Cardiac fibroblast (primary cell): ENCODE measurements at regions not wholly inside any gene's neighbourhood (a gene's known extent, or its start where the extent isn't known, plus 50 kb on each side); places are given as distances from the start of the nearest gene placed in this dataset.

ENCODE experiments used
- DNase-seq, 2 donors: peaks; one replicate each; pipeline versions ENCODE4 v3.0.0 to v3.0.0-alpha.2; 2010; ENCODE audit warnings: low read depth in 2 of 2
- H3K4me3 ChIP-seq, 2 donors: replicated peaks in 1 of 2; 1 replicate in 1 of 2; 2 replicates in 1 of 2; pipeline ENCODE4 v1.5.1; 2011; ENCODE audit warnings: low read depth in 2 of 2, low read length in 2 of 2, mild to moderate bottlenecking in 2 of 2, moderate library complexity in 1 of 2
- CTCF ChIP-seq: IDR thresholded peaks from one replicate; pipeline ENCODE4 v1.5.1; 2011; ENCODE audit warnings: low read depth, mild to moderate bottlenecking, low read length, inconsistent platforms

GRCh38 chr13:76783798-76784197 is 102.4 kb downstream of the KCTD12 start:
- no peak for TF ChIP-seq CTCF
- H3K4me3 ChIP-seq = no peak overlapping the region
- no peak for DNase-seq

- no peak overlapping the region for H3K4me3 ChIP-seq
- TF ChIP-seq CTCF = no peak
- DNase-seq = peak in 1 of 2 donors; percentile 72
Measured at GRCh38 chr13:76778853-76779252, 107.4 kb downstream of the KCTD12 start.

GRCh38 chr13:76777096-76777495 is 109.1 kb downstream of the KCTD12 start:
- DNase-seq = no peak
- no peak overlapping the region for H3K4me3 ChIP-seq
- no peak for TF ChIP-seq CTCF

GRCh38 chr13:76775088-76775740 is 111.0 kb downstream of the KCTD12 start:
- H3K4me3 ChIP-seq = no peak overlapping the region
- peak in 1 of 2 donors; percentile 42 for DNase-seq
- TF ChIP-seq CTCF = no peak

- no peak for DNase-seq
- no peak overlapping the region for H3K4me3 ChIP-seq
- no peak for TF ChIP-seq CTCF
Measured at GRCh38 chr13:76773448-76774094, 112.6 kb downstream of the KCTD12 start.

GRCh38 chr13:76772241-76772640 is 114.0 kb downstream of the KCTD12 start:
- no peak overlapping the region for H3K4me3 ChIP-seq
- no peak for TF ChIP-seq CTCF
- no peak for DNase-seq

GRCh38 chr13:76769271-76769791 is 116.9 kb downstream of the KCTD12 start:
- no peak for TF ChIP-seq CTCF
- H3K4me3 ChIP-seq = no peak overlapping the region
- DNase-seq = no peak
